Tongue (tissue), 1 donor: ENCODE measurements at regions not wholly inside any gene's neighbourhood (a gene's known extent, or its start where the extent isn't known, plus 50 kb on each side); places are given as distances from the start of the nearest gene placed in this dataset.
A peak's percentile ranks its signal among the peaks of the same experiment; 100 is the strongest.

Source experiments
- DNase-seq: peaks from one replicate; pipeline ENCODE4 v3.0.0-alpha.2; 2015

DNA sequence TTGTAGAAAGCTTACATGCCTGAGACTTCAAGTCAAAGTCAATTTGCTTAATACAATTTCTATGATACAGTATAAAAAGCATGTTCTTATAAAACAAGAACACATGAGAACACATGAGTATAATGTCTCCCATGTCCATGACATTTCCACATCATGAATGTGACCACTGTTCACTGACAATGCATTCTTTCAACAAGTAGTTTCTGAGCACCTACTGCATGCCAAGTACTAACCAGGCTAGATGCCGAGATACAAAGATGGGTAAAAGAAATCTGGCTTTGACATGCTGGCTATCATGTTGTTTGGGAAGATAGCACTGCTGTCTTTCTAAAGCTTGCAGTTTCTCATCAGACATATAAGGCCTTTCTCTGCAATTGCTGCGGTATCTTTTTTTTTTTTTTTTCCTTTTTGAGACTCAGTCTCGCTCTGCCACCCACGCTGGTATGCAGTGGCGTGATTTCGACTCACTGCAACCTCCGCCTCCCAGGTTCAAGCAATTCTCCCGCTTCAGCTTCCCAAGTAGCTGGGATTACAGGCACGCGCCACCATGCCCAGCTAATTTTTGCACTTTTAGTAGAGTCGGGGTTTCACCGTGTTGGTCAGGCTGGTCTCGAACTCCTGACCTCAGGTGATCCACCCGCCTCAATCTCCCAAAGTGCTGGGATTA is 123.6 kb upstream of the DST start:
- no peak for DNase-seq

DNA sequence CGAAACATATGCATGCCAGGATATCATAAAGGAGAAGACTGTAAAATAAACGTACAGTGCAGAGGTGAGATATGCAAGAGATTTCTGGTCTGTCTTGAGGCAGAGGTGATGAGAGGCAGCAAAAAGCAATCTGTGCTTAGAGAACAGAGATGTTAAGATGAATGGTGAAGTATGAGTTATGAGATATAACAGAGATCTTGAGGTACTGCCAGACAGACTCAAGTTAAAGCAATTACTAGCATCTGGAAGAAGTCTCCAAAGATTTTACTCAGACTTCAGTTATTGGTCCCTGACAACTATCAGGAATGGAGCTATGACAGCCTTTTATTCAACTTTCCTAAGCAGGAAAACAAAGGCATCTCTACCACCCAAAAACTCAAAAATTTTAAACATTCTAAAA is 122.8 kb upstream of the DST start:
- DNase-seq, result no peak

GRCh38 chr6:56764081-56764566 is 121.4 kb upstream of the DST start:
- no peak for DNase-seq

DNA sequence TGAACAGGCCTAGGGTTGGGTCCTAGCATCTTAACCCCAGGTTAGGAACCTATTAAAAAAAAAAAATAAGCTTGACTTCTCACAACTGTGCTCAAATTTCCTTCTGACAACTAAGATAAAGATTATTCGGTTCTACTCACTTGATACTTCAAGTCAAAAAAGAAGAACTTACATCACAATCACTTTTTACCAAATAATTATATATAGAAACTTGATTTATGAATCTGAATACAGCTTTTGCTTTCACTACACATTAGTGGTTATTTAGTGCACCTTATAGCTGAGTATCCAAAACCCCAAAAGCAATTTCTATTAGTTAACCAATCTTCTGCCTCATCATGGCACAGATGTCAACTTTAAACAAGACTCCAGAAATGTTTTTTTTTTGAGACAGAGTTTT is 119.0 kb upstream of the DST start:
- DNase-seq, result no peak

DNA sequence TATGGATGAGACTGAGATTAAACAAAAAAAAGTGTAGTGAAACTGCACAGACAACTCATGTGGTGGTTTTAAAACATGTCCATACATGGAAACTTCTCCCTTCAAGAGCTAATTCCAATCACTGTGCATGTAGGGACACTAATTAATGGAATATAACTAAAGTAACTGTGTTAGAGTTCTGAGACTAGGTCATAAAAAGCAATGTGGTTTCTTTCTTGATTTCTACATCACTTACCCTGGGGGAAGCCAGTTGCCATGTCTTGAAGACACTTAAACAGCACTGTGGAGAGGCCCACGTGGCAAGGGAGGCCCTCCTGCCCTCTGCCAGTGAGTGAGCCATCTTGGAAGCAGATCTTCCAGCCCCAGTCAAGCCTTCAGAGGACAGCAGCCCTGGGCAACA is 118.2 kb upstream of the DST start:
- DNase-seq, result no peak

DNA sequence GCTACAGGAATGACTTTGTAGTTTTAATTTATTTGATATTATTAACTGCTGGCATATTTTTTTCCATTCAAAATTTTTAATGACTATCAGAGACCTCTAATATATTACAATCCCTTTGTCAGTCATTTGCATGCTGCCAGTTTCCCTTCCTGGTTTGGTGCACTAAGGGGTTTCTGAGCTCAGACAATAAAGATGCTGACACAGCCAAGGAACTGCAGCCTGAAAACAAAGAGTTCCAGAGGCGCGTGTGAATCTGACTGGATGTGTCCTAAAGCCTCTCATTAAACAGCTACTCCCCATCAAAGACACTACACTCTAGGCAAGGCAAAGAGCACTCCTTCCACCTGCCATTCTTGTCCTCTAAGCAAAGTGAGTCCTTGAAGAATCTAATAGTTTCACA is 116.8 kb upstream of the DST start:
- DNase-seq, result no peak

DNA sequence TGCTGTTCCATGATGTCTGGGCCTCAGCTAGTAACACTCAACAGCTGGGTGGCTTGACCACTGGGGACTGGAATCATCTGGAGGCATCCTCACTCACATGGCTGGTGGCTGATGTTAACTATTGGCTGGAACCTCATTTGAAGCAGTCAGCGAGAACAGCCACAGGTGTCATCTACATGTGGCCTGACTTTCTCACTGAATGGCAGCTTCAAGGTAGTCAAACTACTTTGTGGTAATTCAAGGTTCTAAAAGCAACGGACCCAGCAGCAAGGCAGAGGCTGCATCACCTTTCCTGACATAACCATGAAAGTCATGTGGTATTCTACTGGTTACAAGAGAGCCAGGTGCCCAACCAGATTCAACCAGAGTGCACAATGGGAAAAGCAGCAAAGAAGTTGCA is 115.9 kb upstream of the DST start:
- no peak for DNase-seq

- peak; percentile 27 for DNase-seq
These were observed 115.4 kb upstream of the DST start for GRCh38 chr6:56758120-56758519.

GRCh38 chr6:56757588-56757984 is 114.9 kb upstream of the DST start:
- no peak for DNase-seq

DNA sequence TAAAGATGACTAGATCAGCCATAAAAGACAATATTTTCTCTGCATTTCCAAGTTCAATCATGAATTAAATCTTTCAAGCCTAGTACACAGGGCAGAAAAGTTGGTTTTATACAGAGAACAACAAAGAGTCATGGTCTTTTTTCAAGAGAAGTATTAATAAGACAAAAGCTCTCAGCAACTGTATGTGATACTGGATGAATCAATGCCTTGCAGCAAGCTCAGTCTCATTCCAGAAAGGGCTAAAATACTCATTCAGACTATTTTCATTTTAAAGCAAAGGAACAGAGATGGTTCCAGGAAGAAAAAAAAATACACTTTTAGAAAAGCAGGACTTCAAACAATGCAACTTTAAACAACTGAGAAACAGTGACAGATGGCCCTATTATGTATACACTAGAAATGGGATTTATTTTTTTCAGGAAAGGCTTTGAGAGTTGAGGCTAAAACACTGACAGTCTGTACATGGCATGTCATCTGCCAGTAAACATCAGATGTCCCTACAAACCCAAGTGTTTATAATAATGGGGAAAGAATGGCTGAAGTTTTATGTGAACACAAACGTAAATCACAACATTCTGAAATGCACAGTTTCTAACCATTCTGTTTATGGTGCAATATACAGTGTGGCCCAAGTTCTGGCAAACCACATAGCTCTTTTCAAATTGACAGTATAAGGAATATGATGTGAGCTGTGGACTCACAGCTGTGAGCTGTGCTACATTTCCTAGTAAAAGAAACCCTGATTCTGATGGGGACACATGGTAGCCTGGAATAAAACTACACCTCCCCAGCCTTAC is 114.3 kb upstream of the DST start:
- peak; percentile 47 for DNase-seq

DNA sequence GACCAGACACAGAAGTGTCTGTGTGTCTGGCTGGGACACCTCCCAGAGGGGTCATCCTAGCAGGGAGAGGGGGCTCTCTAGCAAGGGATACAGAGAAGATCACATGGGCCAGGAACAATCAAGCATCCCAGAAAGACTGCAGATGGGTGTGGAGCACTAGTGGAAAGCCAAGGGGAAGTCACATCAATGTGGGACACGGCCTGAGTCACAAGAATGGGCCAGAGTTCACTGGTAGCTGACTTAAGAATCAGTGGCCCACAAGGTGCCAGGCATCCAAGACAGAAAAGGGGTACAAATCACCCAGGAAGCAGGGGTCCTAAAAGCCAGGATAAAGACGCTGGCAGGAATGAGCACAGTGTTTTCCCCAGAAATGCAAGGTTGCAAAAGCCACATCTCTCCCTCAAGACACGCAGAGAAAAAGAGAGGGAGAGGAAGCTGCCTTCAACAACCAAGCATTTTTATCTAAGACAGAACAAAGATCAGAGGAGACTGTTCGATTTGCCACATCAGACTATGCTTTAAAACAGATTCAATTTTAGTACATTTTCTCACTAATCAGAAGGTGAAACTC is 113.6 kb upstream of the DST start:
- DNase-seq, result no peak

DNA sequence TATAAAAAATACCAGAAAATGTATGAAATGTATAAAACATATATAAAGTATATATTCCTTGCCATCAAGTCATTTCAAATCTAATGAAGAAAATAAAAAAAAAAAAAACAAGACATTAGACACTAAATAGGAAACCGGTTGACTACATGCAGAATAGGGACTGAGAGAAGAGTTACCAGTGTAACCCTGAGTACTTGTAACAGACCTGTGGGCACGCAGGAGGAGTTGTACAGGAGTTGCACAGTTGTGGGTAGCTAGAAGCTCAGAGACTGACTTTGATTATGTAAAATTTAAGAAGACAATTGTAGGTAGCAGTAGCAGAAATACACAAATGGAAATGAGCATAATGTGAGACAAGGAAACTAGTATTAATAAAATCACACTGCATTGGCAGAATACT is 112.4 kb upstream of the DST start:
- no peak for DNase-seq

- DNase-seq, result no peak
These were observed 111.1 kb upstream of the DST start for GRCh38 chr6:56753811-56754210.

- DNase-seq, result no peak
These were observed 109.8 kb upstream of the DST start for GRCh38 chr6:56752534-56752933.

- no peak for DNase-seq
These were observed 109.3 kb upstream of the DST start for GRCh38 chr6:56752009-56752408.

GRCh38 chr6:56751604-56752003 is 108.9 kb upstream of the DST start:
- DNase-seq, result no peak

GRCh38 chr6:56750686-56751085 is 108.0 kb upstream of the DST start:
- no peak for DNase-seq

DNA sequence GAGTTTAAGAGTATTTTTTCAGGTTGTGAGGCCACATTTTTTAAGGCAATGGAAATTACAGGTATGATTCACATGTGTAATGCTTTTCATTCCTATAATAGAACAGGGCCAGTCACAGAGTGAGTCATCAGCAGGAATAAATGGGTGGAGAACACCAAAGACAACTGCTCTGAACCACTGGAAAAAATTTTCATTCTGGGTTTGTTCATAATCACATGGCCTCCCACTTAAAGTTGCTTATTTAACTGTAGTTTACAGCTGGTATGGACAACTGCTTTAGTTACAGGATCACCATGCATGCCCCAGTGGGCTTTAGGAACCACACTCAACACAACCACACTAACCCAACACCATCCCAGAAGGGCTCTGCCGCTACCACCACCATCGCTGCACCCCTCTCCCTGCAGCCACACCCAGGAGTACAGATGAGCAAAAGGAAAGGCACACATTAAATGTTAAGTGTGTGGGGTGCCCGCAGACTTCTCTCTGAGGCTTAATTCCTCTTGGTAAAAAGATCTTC is 107.0 kb upstream of the DST start:
- no peak for DNase-seq

- peak; percentile 44 for DNase-seq
These were observed 104.2 kb upstream of the DST start for GRCh38 chr6:56746767-56747504.

DNA sequence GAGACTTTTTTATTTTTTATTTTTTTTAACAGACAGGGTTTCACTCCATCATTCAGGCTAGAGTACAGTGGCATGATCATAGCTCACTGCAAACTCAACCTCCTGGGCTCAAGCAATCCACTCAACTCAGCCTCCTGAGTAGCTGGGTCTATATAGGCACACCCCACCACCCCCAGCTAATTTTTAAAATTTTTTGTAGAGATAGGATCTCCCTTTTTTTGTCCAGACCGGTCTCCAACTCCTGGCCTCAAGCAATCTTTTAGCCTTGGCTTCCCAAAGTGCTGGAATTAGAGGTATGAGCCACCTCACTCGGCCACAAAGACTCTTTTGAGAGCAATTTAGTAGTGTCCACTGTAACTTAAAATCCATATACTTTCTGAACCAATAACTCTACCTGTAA is 103.3 kb upstream of the DST start:
- no peak for DNase-seq

DNA sequence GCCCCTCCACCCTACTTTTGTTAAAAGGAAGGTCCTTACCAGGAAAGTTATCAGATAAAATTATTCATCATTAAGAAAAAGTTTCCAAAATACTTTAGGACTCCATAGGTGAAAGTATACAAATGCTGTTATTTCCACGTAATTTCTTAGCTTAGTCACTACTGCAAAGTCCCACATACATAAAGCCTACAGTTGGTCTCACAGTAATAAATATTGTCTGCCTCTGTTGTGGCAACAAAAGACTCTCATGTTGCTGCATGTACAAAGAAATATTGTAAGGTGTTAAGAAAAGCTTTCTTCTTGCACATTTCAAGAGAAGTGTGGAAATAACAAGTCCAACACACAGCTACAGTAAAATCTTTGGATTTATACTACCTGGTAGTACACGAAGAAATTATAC is 102.4 kb upstream of the DST start:
- no peak for DNase-seq

- DNase-seq, result no peak
These were observed 101.8 kb upstream of the DST start for GRCh38 chr6:56744528-56744927.
